A673 (cell line): ENCODE measurements at regions not wholly inside any gene's neighbourhood (a gene's known extent, or its start where the extent isn't known, plus 50 kb on each side); places are given as distances from the start of the nearest gene placed in this dataset.

Experiments used
- BruUV-seq: library from RNA; stranded (reverse); fragments of 400-500 nt; replicated peaks from 2 replicates; lab custom pipeline; 2021; lab: Mats Ljungman, UMichigan
- CTCF ChIA-PET: fragments of 300-600 bp; sonication (Branson Sonifier 250); formaldehyde crosslinking; loops from one replicate; lab custom pipeline; 2022; ENCODE audit warnings: antibody characterized with exemption; lab: Charles Lee
- POLR2A ChIA-PET: fragments of 300-600 bp; sonication (Branson Sonifier 250); formaldehyde crosslinking; loops from one replicate; lab custom pipeline; 2022; ENCODE audit warnings: antibody characterized with exemption; ENCODE audit not compliant: low non-redundant PET; lab: Charles Lee
- DNase-seq: peaks from one replicate; pipeline ENCODE4 v3.0.0-alpha.2; 2015; ENCODE audit warnings: low spot score
- H3K27ac ChIP-seq: fragments of 200-600 bp; sonication (generic); 2 replicates; pipeline ENCODE4 v1.5.1; 2016; ENCODE audit warnings: mixed run types, low read depth, mild to moderate bottlenecking, mixed read lengths, antibody characterized with exemption, low read length; ENCODE audit not compliant: poor library complexity, severe bottlenecking
- H3K27me3 ChIP-seq: fragments of 200-600 bp; sonication (generic); replicated peaks from 2 replicates; pipeline ENCODE4 v1.6.1; 2017; ENCODE audit warnings: mixed run types, low read depth, mild to moderate bottlenecking, mixed read lengths, antibody characterized with exemption, low read length; ENCODE audit not compliant: insufficient read depth, poor library complexity
- H3K36me3 ChIP-seq: fragments of 200-600 bp; sonication (generic); 2 replicates; pipeline ENCODE4 v1.6.1; 2016; ENCODE audit warnings: mixed run types, mild to moderate bottlenecking, mixed read lengths, antibody characterized with exemption, low read length; ENCODE audit not compliant: insufficient read depth, poor library complexity, severe bottlenecking
- H3K4me1 ChIP-seq: fragments of 200-600 bp; sonication (generic); 2 replicates; pipeline ENCODE4 v1.6.1; 2017; ENCODE audit warnings: mixed run types, mild to moderate bottlenecking, mixed read lengths, antibody characterized with exemption, low read length; ENCODE audit not compliant: insufficient read depth, poor library complexity, severe bottlenecking
- H3K4me3 ChIP-seq: fragments of 200-600 bp; sonication (generic); 2 replicates; pipeline ENCODE4 v1.5.1; 2016; ENCODE audit warnings: low read depth, mixed run types, mild to moderate bottlenecking, mixed read lengths, low read length; ENCODE audit not compliant: poor library complexity, severe bottlenecking
- H3K9me3 ChIP-seq: fragments of 200-600 bp; sonication (generic); 2 replicates; pipeline ENCODE4 v1.6.1; 2016; ENCODE audit warnings: mixed run types, low read depth, mild to moderate bottlenecking, mixed read lengths, antibody characterized with exemption, low read length; ENCODE audit not compliant: poor library complexity, severe bottlenecking
- EZH2 ChIP-seq: fragments of 200-600 bp; sonication (generic); IDR thresholded peaks from 2 replicates; pipeline ENCODE4 v1.6.1; 2017; ENCODE audit warnings: borderline replicate concordance, low read depth, mild to moderate bottlenecking, mixed read lengths, antibody characterized with exemption, low read length; ENCODE audit not compliant: poor library complexity, severe bottlenecking
- intact Hi-C: fragments of 100-400 bp; cut with micrococcal nuclease; formaldehyde crosslinking; loops from one replicate; pipeline ENCODE4 v1.10.0; 2022; ENCODE audit not compliant: unreplicated experiment
- TF ChIP-seq, protein P1 (sequence below): fragments of 300-800, 200-600 bp; sonication (generic); conservative IDR thresholded peaks from 2 replicates; pipeline ENCODE4 v1.5.1; 2017; ENCODE audit warnings: low read depth, mild to moderate bottlenecking, antibody characterized with exemption, low read length, moderate library complexity, mixed read lengths

DNA sequence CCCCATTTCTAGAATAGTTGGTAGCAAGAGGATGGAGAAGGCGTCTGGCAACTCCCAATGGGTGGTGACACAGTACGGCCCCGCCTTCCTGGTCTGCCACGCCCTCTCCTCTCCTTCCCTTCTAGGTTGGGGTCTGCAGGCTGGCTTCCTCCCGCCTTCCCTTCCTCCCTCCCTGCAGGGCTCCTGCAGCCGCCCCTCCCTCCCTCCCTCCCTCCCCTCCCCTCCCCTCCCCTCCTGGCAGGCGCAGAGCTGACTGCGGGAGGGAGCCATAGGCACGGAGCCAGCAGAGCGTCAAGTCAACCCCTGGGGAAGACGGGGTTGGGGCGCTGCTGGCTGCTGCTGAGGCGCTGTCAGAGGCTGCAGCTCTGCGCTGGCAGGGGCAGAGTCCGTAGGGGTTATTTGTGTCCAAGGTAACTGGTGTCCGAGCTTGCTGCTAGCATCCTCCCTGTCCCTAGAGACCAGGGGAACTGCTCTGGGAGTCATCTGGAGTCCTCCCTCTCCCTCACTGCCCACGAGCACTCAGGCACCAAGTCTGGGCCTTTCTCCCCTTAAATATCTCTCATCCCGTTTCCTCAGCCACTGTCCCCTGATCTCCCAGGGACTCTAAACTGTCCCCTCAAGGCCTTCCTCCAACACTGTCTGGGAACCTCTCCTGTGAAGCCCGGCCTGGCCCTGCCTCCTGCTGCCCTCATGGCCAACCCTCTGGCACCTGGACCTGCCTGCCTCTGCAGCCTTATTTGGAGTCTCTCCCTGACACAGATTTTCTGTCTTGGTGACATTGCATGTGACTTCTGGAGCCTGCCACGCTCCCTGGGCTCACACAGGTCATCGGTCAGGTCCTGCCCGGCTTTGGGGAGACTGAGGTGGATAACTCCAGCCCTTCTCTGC, 57.4 kb upstream of the ACOT11 start:
- peak; percentile 79 for DNase-seq
- POLR2A ChIA-PET, result no interaction called here
- Histone ChIP-seq H3K4me3 (peak overlapping the region; percentile 24), H3K4me1 (peaks cover 36% of the 10 kb centered on the region), H3K27me3 (no peaks in the 10 kb centered on the region), H3K27ac (no peak overlapping the region), H3K36me3 (no peaks in the 10 kb centered on the region), H3K9me3 (no peaks in the 10 kb centered on the region)
- BruUV-seq, result no TSS peak
- intact Hi-C loops, result loop anchor here (10.0 kb wide), 1 partner anchor 304 kb away; no protein-coding TSS in a partner anchor
- TF ChIP-seq, protein P1, sequence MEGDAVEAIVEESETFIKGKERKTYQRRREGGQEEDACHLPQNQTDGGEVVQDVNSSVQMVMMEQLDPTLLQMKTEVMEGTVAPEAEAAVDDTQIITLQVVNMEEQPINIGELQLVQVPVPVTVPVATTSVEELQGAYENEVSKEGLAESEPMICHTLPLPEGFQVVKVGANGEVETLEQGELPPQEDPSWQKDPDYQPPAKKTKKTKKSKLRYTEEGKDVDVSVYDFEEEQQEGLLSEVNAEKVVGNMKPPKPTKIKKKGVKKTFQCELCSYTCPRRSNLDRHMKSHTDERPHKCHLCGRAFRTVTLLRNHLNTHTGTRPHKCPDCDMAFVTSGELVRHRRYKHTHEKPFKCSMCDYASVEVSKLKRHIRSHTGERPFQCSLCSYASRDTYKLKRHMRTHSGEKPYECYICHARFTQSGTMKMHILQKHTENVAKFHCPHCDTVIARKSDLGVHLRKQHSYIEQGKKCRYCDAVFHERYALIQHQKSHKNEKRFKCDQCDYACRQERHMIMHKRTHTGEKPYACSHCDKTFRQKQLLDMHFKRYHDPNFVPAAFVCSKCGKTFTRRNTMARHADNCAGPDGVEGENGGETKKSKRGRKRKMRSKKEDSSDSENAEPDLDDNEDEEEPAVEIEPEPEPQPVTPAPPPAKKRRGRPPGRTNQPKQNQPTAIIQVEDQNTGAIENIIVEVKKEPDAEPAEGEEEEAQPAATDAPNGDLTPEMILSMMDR, result no peak
- TF ChIP-seq EZH2, result no peak
- CTCF ChIA-PET, result interaction anchor here (0.7 to 2.8 kb wide), 2 partner anchors 8 to 336 kb away, joined by 4 to 24 read pairs; no protein-coding TSS in a partner anchor

GRCh38 chr1:54489627-54490250, 58.3 kb upstream of the ACOT11 start:
- Histone ChIP-seq H3K27me3 (no peaks in the 10 kb centered on the region), H3K4me1 (peaks cover 41% of the 10 kb centered on the region), H3K36me3 (no peaks in the 10 kb centered on the region), H3K4me3 (peak overlapping the region; percentile 65), H3K9me3 (no peaks in the 10 kb centered on the region), H3K27ac (peak overlapping the region; percentile 83)
- intact Hi-C loops, result loop anchor here (2.0 to 10.0 kb wide), 4 partner anchors 305 to 1212 kb away; no protein-coding TSS in a partner anchor
- DNase-seq, result no peak
- BruUV-seq, result no TSS peak
- CTCF ChIA-PET, result interaction anchor here (1.3 to 2.8 kb wide), 5 partner anchors 9 to 308 kb away, joined by 4 to 24 read pairs (median 12); partner anchors contain the start of gene SSBP3
- POLR2A ChIA-PET, result no interaction called here
- TF ChIP-seq, protein P1, result peak; percentile 29; the same call in 1 of the 2 replicates
- no peak for TF ChIP-seq EZH2
